Neural cell (in vitro differentiated cells): ENCODE measurements at regions not wholly inside any gene's neighbourhood (a gene's known extent, or its start where the extent isn't known, plus 50 kb on each side); places are given as distances from the start of the nearest gene placed in this dataset.

Source experiments
- CTCF ChIP-seq: fragments of 450-650 bp; IDR thresholded peaks from 2 replicates; pipeline ENCODE4 v1.5.1; 2014; ENCODE audit warnings: antibody characterized with exemption, mild to moderate bottlenecking, moderate library complexity; ENCODE audit not compliant: poor library complexity, severe bottlenecking
- EP300 ChIP-seq: fragments of 450-650 bp; conservative IDR thresholded peaks from 2 replicates; pipeline ENCODE4 v1.6.1; 2014; ENCODE audit warnings: antibody characterized with exemption, mild to moderate bottlenecking, moderate library complexity; ENCODE audit not compliant: poor library complexity, severe bottlenecking
- EZH2 ChIP-seq: fragments of 200-600, 300-800 bp; shearing (Covaris generic), sonication (generic); IDR thresholded peaks from 2 replicates; pipeline ENCODE4 v1.6.1; 2014; ENCODE audit warnings: antibody characterized with exemption, low read length, borderline replicate concordance, mild to moderate bottlenecking; ENCODE audit not compliant: insufficient read depth, poor library complexity, severe bottlenecking
- MXI1 ChIP-seq: fragments of 450-650 bp; conservative IDR thresholded peaks from 2 replicates; pipeline ENCODE4 v1.6.1; 2014; ENCODE audit warnings: antibody characterized with exemption, mild to moderate bottlenecking; ENCODE audit not compliant: poor library complexity, severe bottlenecking
- POLR2AphosphoS5 ChIP-seq: IDR thresholded peaks from 2 replicates; pipeline ENCODE4 v1.6.1; 2012
- RAD21 ChIP-seq: fragments of 450-650 bp; conservative IDR thresholded peaks from 2 replicates; pipeline ENCODE4 v1.6.1; 2014; ENCODE audit warnings: antibody characterized with exemption, mild to moderate bottlenecking, moderate library complexity
- SMC3 ChIP-seq: fragments of 450-650 bp; conservative IDR thresholded peaks from 2 replicates; pipeline ENCODE4 v1.6.1; 2014; ENCODE audit warnings: antibody characterized with exemption, mild to moderate bottlenecking, moderate library complexity; ENCODE audit not compliant: poor library complexity
- TAF1 ChIP-seq: IDR thresholded peaks from 2 replicates; pipeline ENCODE4 v1.6.1; 2012; ENCODE audit warnings: low read depth

GRCh38 chr9:108707120-108707519, 148.7 kb downstream of the ACTL7B start:
- no peak for TF ChIP-seq CTCF
- no peak for TF ChIP-seq RAD21
- TF ChIP-seq TAF1, result no peak
- no peak for TF ChIP-seq EZH2
- TF ChIP-seq SMC3, result no peak
- no peak for TF ChIP-seq MXI1
- no peak for TF ChIP-seq EP300
- TF ChIP-seq POLR2AphosphoS5, result no peak
